Prostate gland (tissue), 2 donors: ENCODE measurements at regions not wholly inside any gene's neighbourhood (a gene's known extent, or its start where the extent isn't known, plus 50 kb on each side); places are given as distances from the start of the nearest gene placed in this dataset.

Source experiments
- DNase-seq: peaks from one replicate; pipeline ENCODE4 v3.0.0-alpha.2; 2019; ENCODE audit warnings: low spot score
- H3K27ac ChIP-seq, 2 donors: fragments of 200-600 bp; sonication (generic); 2 replicates each; pipeline ENCODE4 v1.5.1; 2017 to 2019
- H3K27me3 ChIP-seq: fragments of 200-600 bp; sonication (generic); replicated peaks from 2 replicates; pipeline ENCODE4 v1.5.1; 2019; ENCODE audit not compliant: insufficient read depth
- H3K36me3 ChIP-seq, 2 donors: fragments of 200-600 bp; sonication (generic); 1 replicate in 1 of 2; 2 replicates in 1 of 2; pipeline versions ENCODE4 v1.5.1 to v1.8.1; 2017 to 2019
- H3K4me1 ChIP-seq: fragments of 200-600 bp; sonication (generic); replicated peaks from 2 replicates; pipeline ENCODE4 v1.5.1; 2019
- H3K4me3 ChIP-seq, 2 donors: fragments of 200-600 bp; sonication (generic); 2 replicates each; pipeline ENCODE4 v1.5.1; 2017 to 2019
- H3K9me3 ChIP-seq: fragments of 200-600 bp; sonication (generic); 2 replicates; pipeline ENCODE4 v1.5.1; 2017
- POLR2A ChIP-seq: fragments of 450-650 bp; IDR thresholded peaks from one replicate; pipeline ENCODE4 v1.6.1; 2016; ENCODE audit warnings: antibody characterized with exemption, mild to moderate bottlenecking
- POLR2AphosphoS5 ChIP-seq: sonication (generic); formaldehyde crosslinking; IDR thresholded peaks from one replicate; pipeline ENCODE4 v1.6.1; 2017; ENCODE audit warnings: antibody characterized with exemption
- WGBS: methylation state at CpG from one replicate; pipeline ENCODE4 v1.1.5; 2018; 5-methylcytosine and 5-hydroxymethylcytosine counted together
- intact Hi-C: fragments of 100-400 bp; cut with DNase I; formaldehyde crosslinking; loops from one replicate; pipeline ENCODE4 v1.14.2; 2022
- TF ChIP-seq, protein P1 (sequence below), 4 experiments: fragments of 200-600 bp in 2 of 4; fragments of 450-650 bp in 2 of 4; sonication (generic) in 2 of 4; IDR thresholded peaks; 1 replicate in 3 of 4; 2 replicates in 1 of 4; pipeline ENCODE4 v1.5.1; 2016 to 2019; ENCODE audit warnings: antibody characterized with exemption in 4 of 4, mild to moderate bottlenecking in 2 of 4, moderate library complexity in 2 of 4

DNA sequence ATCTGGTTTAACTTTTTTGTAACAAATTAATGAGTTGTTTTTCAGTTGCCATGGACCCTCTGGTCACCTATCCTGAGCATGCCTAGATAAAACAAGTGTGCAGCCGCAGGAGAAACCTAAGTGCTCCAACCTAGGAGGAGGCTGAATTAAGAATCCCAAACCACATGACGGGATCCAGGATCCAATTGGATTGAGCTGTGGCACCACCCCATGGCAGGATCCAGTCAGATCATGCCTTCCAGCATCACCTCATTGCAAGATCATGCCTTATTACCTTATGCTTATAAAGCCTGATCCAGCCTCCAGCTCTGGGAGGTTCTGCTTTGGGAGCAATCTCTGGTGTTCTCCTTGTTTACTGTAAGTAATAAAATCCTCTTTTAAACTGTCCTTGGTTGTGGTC, 662.0 kb downstream of the TLR4 start:
- Histone ChIP-seq H3K9me3 (no peaks in the 10 kb centered on the region), H3K4me1 (no peaks in the 10 kb centered on the region), H3K27ac (no peak overlapping the region), H3K36me3 (no peaks in the 10 kb centered on the region), H3K4me3 (no peak overlapping the region), H3K27me3 (no peaks in the 10 kb centered on the region)
- TF ChIP-seq POLR2A (no peak), POLR2AphosphoS5 (no peak)
- TF ChIP-seq, protein P1, sequence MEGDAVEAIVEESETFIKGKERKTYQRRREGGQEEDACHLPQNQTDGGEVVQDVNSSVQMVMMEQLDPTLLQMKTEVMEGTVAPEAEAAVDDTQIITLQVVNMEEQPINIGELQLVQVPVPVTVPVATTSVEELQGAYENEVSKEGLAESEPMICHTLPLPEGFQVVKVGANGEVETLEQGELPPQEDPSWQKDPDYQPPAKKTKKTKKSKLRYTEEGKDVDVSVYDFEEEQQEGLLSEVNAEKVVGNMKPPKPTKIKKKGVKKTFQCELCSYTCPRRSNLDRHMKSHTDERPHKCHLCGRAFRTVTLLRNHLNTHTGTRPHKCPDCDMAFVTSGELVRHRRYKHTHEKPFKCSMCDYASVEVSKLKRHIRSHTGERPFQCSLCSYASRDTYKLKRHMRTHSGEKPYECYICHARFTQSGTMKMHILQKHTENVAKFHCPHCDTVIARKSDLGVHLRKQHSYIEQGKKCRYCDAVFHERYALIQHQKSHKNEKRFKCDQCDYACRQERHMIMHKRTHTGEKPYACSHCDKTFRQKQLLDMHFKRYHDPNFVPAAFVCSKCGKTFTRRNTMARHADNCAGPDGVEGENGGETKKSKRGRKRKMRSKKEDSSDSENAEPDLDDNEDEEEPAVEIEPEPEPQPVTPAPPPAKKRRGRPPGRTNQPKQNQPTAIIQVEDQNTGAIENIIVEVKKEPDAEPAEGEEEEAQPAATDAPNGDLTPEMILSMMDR (IDR thresholded peaks at IDR 0.05) = no peak
- intact Hi-C loops = no loop called here
- 82% methylated on average over 2 of the region's 2 CpGs for WGBS
- no peak for DNase-seq

DNA sequence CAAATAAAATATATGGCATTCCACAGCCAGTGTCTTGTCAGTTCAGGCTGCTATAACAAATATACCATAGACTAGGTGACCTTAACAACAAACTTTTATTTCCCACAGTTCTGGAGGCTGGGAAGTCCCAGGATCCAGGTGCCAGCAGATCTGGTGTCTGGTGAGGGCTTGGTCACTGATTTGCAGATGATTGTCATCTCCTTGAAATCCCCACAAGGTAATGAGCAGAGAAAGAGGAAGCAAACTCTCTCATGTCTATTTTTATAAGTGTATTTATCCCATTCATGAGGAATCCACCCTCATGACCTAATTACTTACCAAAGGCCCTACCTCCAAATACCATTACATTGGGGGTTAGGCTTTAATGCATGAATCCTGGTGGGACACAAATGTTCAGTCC, 663.2 kb downstream of the TLR4 start:
- H3K4me1 ChIP-seq = no peaks in the 10 kb centered on the region
- intact Hi-C loops = no loop called here
- no peaks in the 10 kb centered on the region for H3K27me3 ChIP-seq
- H3K9me3 ChIP-seq = no peaks in the 10 kb centered on the region
- H3K4me3 ChIP-seq = no peak overlapping the region
- no peak overlapping the region for H3K27ac ChIP-seq
- no peak for TF ChIP-seq POLR2A
- no peak for TF ChIP-seq POLR2AphosphoS5
- TF ChIP-seq, protein P1 (IDR thresholded peaks at IDR 0.05) = no peak
- DNase-seq = no peak
- H3K36me3 ChIP-seq = no peaks in the 10 kb centered on the region

DNA sequence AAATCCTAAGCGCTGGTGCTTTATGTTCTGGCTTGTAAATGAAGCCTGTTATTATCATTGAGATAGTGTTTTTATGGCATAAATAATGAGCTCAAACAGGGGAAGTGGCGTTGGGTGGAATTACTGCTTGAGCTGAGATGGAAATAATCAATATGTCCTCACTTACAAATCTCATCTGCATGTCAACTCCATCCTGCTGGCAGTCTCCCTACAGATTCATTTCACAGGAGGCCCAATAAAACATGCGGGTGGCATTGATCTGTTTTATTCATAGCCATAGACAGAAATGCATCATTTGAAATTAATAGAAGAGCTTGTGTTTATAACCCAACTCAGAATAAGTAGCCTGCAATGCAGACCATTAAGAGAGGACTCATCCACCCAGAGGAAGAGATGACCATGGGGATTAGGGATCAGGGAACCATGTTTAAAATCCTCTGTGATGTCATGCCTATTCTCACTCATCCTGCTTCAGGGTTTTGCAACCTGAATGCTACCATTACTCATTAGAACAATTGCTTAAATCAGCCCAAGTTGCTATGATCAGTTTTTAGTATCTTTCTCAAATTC, 680.4 kb downstream of the TLR4 start:
- H3K4me1 ChIP-seq = no peaks in the 10 kb centered on the region
- H3K27me3 ChIP-seq = no peaks in the 10 kb centered on the region
- TF ChIP-seq, protein P1 (IDR thresholded peaks at IDR 0.05) = no peak
- no peak for TF ChIP-seq POLR2A
- TF ChIP-seq POLR2AphosphoS5 = no peak
- H3K36me3 ChIP-seq = no peaks in the 10 kb centered on the region
- 49% methylated on average over 3 of the region's 3 CpGs for WGBS
- H3K9me3 ChIP-seq = no peaks in the 10 kb centered on the region
- no peak for DNase-seq
- H3K4me3 ChIP-seq = no peak overlapping the region
- no peak overlapping the region for H3K27ac ChIP-seq
- intact Hi-C loops = no loop called here

DNA sequence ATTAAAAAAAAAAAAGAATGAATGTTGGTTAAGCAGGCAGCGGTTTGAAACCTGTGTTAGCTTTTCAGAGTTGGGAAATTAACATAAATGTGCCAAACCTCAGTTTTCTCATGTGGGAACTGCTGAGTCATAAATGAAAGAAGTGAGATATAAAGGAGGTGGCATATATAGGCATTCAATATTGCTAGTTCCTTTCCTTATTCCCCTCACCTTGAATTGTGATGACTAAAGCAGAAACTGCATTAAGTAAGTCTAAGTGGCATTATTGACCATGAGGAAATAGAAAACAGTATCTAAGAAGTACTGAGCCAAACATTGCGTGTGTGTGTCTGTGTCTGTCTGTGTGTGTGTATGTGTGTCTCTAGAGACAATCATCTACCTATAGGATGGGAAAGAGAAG, 691.2 kb downstream of the TLR4 start:
- no peaks in the 10 kb centered on the region for H3K27me3 ChIP-seq
- H3K4me1 ChIP-seq = no peaks in the 10 kb centered on the region
- intact Hi-C loops = no loop called here
- 90% methylated on average over 2 of the region's 2 CpGs for WGBS
- TF ChIP-seq POLR2AphosphoS5 (no peak), POLR2A (no peak)
- TF ChIP-seq, protein P1 (IDR thresholded peaks at IDR 0.05) = no peak
- no peak for DNase-seq
- H3K4me3 ChIP-seq = no peak overlapping the region
- H3K9me3 ChIP-seq = no peaks in the 10 kb centered on the region
- no peaks in the 10 kb centered on the region for H3K36me3 ChIP-seq
- no peak overlapping the region for H3K27ac ChIP-seq

DNA sequence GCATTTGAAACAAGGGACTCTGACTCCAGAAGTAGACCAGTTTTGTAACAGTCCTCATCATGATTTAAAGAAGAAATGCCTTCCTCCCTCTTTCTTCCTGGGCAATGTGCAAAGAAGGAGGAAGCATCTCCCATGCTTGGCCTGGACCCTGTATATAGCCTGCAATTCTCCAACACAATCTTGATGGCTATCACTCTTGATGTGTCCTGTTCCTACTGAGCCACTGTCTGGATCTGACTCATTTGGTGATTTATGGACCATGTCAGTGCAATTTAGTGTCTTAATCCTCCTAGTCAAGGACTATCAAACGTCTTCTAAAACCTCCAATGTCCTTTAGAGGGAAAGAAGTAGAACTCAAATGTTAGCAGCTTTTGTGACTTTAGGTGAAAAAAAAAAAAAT, 697.3 kb downstream of the TLR4 start:
- intact Hi-C loops = no loop called here
- Histone ChIP-seq H3K36me3 (no peaks in the 10 kb centered on the region), H3K27ac (no peak overlapping the region), H3K4me3 (no peak overlapping the region), H3K4me1 (no peaks in the 10 kb centered on the region), H3K9me3 (no peaks in the 10 kb centered on the region), H3K27me3 (no peaks in the 10 kb centered on the region)
- 8% methylated on average over 1 of the region's 1 CpG for WGBS
- DNase-seq = no peak
- TF ChIP-seq POLR2A (no peak), POLR2AphosphoS5 (no peak)
- TF ChIP-seq, protein P1 (IDR thresholded peaks at IDR 0.05) = no peak
